Breast epithelium (tissue), 3 donors: ENCODE measurements at regions not wholly inside any gene's neighbourhood (a gene's known extent, or its start where the extent isn't known, plus 50 kb on each side); places are given as distances from the start of the nearest gene placed in this dataset.

Experiments used
- POLR2A ChIP-seq: fragments of 450-650 bp; IDR thresholded peaks from one replicate; pipeline ENCODE4 v1.6.1; 2016; ENCODE audit warnings: antibody characterized with exemption, mild to moderate bottlenecking, moderate library complexity
- TF ChIP-seq, protein P1 (sequence below), 3 donors: fragments of 450-650 bp; IDR thresholded peaks; one replicate each; pipeline ENCODE4 v1.5.1; 2016 to 2017; ENCODE audit warnings: antibody characterized with exemption in 3 of 3, mild to moderate bottlenecking in 3 of 3, moderate library complexity in 3 of 3

GRCh38 chr14:61972711-61973110, 210.5 kb downstream of the SNAPC1 start:
- TF ChIP-seq POLR2A: no peak
- TF ChIP-seq, protein P1, sequence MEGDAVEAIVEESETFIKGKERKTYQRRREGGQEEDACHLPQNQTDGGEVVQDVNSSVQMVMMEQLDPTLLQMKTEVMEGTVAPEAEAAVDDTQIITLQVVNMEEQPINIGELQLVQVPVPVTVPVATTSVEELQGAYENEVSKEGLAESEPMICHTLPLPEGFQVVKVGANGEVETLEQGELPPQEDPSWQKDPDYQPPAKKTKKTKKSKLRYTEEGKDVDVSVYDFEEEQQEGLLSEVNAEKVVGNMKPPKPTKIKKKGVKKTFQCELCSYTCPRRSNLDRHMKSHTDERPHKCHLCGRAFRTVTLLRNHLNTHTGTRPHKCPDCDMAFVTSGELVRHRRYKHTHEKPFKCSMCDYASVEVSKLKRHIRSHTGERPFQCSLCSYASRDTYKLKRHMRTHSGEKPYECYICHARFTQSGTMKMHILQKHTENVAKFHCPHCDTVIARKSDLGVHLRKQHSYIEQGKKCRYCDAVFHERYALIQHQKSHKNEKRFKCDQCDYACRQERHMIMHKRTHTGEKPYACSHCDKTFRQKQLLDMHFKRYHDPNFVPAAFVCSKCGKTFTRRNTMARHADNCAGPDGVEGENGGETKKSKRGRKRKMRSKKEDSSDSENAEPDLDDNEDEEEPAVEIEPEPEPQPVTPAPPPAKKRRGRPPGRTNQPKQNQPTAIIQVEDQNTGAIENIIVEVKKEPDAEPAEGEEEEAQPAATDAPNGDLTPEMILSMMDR (IDR thresholded peaks at IDR 0.05): no peak
